Stimulated activated CD4-positive, alpha-beta T cell treated with anti-CD3 and anti-CD28 coated beads, Interleukin-12 subunit alpha, Interleukin-12 subunit beta, amount 100 ng/mL, for 24 hours (primary cell): ENCODE measurements at regions not wholly inside any gene's neighbourhood (a gene's known extent, or its start where the extent isn't known, plus 50 kb on each side); places are given as distances from the start of the nearest gene placed in this dataset.
"Not testable (repeated sequence)": the region's sequence is repeated elsewhere in the genome, so short reads cannot be mapped to it uniquely, and the experiment has no call there.

Experiments
- DNase-seq, 2 experiments: peaks; one replicate each; pipeline ENCODE4 v3.0.0-alpha.2; 2020; ENCODE audit warnings: low read depth in 2 of 2

GRCh38 chr6:165008971-165009370, 300.4 kb downstream of the C6orf118 start:
- no peak for DNase-seq

GRCh38 chr6:165002866-165003265, 306.5 kb downstream of the C6orf118 start:
- DNase-seq, result no peak

- DNase-seq, result no peak
Measured at GRCh38 chr6:165002358-165002757, 307.0 kb downstream of the C6orf118 start.

- DNase-seq, result no peak
Measured at GRCh38 chr6:165001502-165002157, 307.8 kb downstream of the C6orf118 start.

DNA sequence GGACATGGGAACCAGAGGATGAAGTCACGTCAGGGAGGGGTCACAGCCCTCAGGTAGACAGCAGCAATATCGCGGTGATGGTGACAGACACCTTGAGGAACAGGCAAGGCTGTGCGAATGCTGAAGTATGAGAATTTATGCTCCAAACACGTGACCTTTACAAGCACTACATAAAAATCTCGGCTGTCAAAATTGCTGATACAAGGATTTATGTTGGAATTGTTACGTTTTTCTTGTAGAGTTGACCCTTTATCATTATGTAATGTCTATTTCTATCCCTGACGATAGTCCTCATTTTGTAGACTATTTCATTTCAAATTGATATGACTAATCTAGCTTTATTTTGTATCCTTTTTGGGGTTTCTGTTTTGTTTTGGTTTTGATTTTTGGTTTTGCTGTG, 311.1 kb downstream of the C6orf118 start:
- no peak for DNase-seq

GRCh38 chr6:164996838-164997237, 312.6 kb downstream of the C6orf118 start:
- DNase-seq, result no peak

- DNase-seq, result no peak
Measured at GRCh38 chr6:164991573-164991972, 317.8 kb downstream of the C6orf118 start.

GRCh38 chr6:164990901-164991300, 318.5 kb downstream of the C6orf118 start:
- no peak for DNase-seq

DNA sequence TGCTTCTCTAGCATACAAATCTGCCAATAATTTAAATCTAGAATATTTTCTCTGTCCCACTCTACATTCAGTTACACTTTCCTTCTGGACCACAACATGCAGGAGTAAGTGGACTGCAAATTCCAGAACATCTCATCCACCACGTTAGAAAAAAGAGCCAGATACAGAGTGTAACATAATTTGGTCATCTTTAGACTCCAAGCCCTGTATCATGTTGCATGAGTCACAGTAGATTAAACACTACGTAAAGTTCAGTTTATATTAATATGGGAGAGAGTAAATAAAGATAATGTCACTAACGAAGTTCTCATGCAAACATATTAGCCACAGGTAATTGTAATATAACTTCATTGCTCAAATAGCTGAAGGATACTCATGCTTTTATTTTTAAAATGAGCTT, 327.0 kb downstream of the C6orf118 start:
- DNase-seq, result no peak

GRCh38 chr6:164967102-164967501, 342.3 kb downstream of the C6orf118 start:
- no peak for DNase-seq

GRCh38 chr6:164962805-164963204, 346.6 kb downstream of the C6orf118 start:
- no peak for DNase-seq

DNA sequence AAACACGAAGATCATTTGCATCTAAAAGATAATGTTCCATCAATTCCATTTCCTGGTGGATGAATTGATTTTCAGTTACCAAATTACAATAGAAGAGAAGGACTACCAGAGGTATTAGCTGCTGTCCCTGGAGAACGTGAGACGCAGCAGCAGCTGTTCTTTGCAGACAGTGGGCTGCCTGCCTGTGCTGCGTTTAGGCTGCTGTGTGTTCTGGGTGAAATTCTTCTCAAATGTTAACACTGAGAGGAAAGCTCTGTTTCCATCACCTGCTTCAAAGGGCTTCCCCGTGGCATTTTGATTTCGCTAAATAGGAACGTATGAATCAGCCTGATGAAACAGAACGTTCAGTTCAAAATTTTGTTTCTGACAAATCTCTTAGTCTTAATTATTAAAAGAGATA, 362.2 kb downstream of the C6orf118 start:
- no peak for DNase-seq

GRCh38 chr6:164942271-164942670, 367.1 kb downstream of the C6orf118 start:
- DNase-seq, result no peak

DNA sequence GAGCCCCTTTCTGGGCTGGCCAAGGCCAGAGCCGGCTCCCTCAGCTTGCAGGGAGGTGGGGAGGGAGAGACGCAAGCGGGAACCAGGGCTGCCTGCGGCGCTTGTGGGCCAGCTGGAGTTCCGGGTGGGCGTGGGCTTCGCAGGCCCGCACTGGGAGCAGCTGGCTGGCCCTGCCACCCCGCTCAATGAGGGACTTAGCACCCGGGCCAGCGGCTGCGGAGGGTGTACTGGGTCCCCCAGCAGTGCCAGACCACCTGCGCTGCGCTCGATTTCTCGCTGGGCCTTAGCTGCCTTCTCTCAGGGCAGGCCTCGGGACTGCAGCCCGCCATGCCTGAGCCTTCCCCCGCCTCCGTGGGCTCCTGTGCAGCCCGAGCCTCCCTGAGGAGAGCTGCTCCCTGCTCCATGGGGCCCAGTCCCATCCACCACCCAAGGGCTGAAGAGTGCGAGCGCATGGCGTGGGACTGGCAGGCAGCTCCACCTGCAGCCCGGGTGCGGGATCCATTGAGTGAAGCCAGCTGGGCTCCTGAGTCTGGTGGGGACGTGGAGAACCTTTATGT, 376.1 kb downstream of the C6orf118 start:
- DNase-seq, result not testable (repeated sequence)

DNA sequence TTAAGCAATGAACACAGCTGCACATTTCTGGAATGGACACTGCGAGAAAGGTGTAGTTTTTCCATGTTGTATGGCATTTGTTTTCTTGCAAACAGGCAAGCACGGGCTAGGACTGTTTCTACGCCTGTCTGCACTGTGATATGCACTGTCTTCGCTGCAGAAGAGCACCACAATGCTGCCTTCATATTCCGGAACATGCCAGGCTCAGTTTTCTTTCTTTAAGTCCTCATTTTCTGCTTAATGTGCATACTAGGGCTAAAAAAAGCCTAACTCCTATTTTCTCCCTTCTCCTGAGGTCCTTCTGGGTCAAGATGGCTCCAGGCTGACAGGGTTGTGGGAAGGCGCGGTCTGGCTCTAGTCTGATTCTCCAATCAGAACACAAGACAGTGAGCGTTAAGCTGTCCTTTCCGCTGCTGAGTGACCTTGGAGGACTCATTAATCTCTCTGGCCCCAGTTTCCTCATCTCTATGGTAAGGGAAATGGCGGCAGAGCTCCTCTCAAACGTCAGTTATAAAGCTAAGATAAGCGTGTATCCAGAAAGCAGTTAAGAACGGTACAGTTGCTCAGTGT, 379.9 kb downstream of the C6orf118 start:
- no peak for DNase-seq

DNA sequence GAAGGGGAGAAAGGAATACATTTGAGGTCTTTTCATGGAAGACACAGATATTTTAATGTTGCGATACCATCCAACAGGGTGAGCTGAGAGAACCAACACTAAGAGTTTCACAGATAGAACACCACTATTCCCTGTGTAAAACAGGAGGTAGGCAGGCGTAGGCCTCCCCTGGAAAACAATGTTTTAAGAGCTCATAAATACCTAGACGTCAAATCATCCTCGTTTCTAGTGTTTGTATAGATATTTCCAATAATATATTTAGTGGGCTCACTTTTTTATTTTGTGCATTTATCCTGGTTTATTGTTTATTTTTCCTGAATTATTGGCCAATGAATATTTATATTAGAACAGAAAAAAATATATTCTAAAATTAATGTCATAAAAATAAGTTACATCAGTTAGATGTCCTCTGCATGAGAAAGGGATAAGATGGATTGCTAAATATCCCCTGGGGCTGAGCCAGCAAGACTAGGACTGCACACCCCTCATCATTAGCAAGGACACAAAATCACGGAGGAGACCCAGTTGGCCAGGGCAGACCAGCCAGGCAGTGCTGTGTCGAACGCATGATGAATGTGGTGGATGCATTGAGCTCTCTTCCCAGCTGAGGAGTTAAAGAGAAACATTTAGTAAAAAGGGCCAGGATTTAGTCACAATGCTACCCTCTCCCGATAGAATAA, 380.5 kb downstream of the C6orf118 start:
- no peak for DNase-seq

DNA sequence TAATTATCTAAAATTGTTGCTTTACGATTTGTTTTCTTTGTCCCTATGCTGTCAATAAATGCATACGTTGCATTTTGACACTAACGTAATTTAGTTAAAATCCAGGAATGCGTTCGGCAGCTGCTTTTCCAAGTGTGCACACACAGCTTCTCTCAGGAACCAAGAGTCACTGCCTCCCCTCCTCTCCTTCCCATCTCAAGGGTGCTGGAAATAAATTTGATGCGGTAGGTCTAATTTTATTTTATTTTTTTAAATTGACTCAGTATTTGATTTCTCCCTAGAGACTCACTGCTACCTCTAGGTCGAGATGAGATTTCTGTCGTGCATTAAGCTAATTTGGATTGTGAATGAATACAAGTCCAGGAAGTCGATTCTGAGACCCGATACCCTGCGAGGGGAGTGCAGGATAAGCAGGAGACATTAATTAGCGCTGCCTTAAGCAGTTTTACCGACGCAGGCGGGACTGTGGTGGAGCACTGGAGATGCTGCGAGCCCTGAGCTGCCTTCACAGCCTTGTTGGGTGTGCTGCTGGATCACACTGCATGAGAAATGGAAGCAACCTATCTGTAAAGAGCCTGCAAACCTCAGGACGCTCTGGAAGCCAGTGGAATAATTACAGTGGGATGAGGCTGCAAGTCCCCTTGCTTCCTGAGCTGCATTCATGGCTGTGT, 381.2 kb downstream of the C6orf118 start:
- DNase-seq, result no peak

DNA sequence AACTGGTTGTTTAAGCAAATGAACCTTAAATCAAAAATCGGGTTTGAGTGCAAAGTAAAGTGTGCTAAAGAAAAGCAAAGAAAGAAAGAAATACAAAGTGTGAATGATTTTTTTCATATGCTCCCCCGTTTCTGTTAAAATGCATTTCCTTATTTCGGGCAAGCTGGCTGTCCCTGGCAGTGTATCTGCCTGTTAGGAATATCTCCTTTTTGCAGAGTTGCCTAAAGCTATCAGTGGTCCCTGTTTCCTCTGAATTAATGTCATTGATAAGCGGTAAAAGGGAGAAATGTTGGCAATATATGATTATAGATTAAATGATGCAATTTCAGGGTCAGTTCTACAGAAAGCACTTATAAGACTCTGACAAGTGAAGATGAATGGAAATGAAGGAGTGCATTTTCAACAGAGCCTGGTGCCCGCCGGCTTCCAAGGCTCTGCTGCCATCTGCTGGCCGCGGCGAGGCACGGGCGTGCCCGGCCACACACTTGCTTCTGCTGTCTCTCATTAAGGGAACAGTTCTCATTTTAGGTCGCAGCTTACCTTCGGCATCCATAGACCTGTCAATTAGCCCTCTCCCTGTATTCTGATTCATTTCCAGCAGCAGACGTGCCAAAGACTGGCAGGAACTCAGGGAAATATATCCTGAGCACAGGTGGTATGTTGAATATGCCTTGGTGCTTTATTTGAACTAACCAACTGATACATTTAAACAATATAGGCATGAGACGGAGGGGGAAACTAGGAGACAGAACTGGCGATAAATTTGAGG, 381.9 kb downstream of the C6orf118 start:
- peak; percentile 11 to 40 for DNase-seq

DNA sequence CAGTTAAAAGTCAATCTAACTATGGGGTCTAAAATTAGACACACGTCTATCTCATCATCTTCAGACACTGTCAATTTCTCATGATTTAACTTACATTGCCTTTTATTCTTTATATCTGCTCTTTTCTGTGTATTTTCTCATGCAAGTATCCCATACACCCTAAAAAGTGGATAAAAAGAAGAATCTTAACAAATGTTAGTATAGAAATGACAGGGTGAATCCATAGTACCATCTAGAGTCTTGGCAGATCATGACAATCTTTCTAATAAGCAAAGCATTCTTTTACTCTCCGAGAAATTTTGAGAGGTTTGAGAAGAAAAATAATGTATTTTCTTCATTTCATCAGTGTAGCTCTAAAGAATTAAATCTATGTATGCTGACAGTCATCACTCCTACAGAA, 382.7 kb downstream of the C6orf118 start:
- DNase-seq, result no peak

- DNase-seq, result no peak
Measured at GRCh38 chr6:164925681-164926530, 383.5 kb downstream of the C6orf118 start.

- no peak for DNase-seq
Measured at GRCh38 chr6:164924674-164925073, 384.7 kb downstream of the C6orf118 start.
